MM.1S (cell line): ENCODE measurements at regions not wholly inside any gene's neighbourhood (a gene's known extent, or its start where the extent isn't known, plus 50 kb on each side); places are given as distances from the start of the nearest gene placed in this dataset.

Source experiments
- DNase-seq: peaks from one replicate; pipeline ENCODE4 v3.0.0-alpha.2; 2015
- H2AFZ ChIP-seq: fragments of 300-600 bp; sonication (generic); 2 replicates; pipeline ENCODE4 v1.6.0; 2016; ENCODE audit warnings: antibody characterized with exemption, low read length
- H3F3A ChIP-seq: fragments of 300-600 bp; sonication (generic); 2 replicates; pipeline ENCODE4 v1.6.1; 2016; ENCODE audit warnings: mild to moderate bottlenecking, antibody characterized with exemption, low read length, moderate library complexity, mixed read lengths; ENCODE audit not compliant: insufficient read depth
- H3K27ac ChIP-seq: fragments of 300-600 bp; sonication (generic); 2 replicates; pipeline ENCODE4 v1.5.1; 2016; ENCODE audit warnings: mild to moderate bottlenecking, low read length
- H3K27me3 ChIP-seq: fragments of 300-600 bp; sonication (generic); replicated peaks from 2 replicates; pipeline ENCODE4 v1.6.0; 2016; ENCODE audit warnings: low read length; ENCODE audit not compliant: insufficient read depth
- H3K36me3 ChIP-seq: fragments of 300-600 bp; sonication (generic); replicated peaks from 2 replicates; pipeline ENCODE4 v1.6.1; 2016; ENCODE audit warnings: mild to moderate bottlenecking, low read length, mixed read lengths; ENCODE audit not compliant: insufficient read depth
- H3K4me1 ChIP-seq: fragments of 300-600 bp; sonication (generic); 2 replicates; pipeline ENCODE4 v1.6.1; 2016; ENCODE audit warnings: low read length, mixed read lengths
- H3K4me2 ChIP-seq: fragments of 300-600 bp; sonication (generic); 2 replicates; pipeline ENCODE4 v1.6.0; 2016; ENCODE audit warnings: low read depth, low read length
- H3K4me3 ChIP-seq: fragments of 300-600 bp; sonication (generic); 2 replicates; pipeline ENCODE4 v1.5.1; 2016; ENCODE audit warnings: low read length, mixed read lengths
- H3K79me2 ChIP-seq: fragments of 300-600 bp; sonication (generic); 2 replicates; pipeline ENCODE4 v1.6.1; 2016; ENCODE audit warnings: mixed run types, low read length, mixed read lengths
- H3K9ac ChIP-seq: fragments of 300-600 bp; sonication (generic); 2 replicates; pipeline ENCODE4 v1.6.1; 2016; ENCODE audit warnings: low read length, mixed read lengths
- H3K9me2 ChIP-seq: fragments of 300-600 bp; sonication (generic); replicated peaks from 2 replicates; pipeline ENCODE4 v1.6.1; 2016; ENCODE audit warnings: mild to moderate bottlenecking, low read length, mixed read lengths; ENCODE audit not compliant: insufficient read depth
- H3K9me3 ChIP-seq: fragments of 300-600 bp; sonication (generic); replicated peaks from 2 replicates; pipeline ENCODE4 v1.6.1; 2016; ENCODE audit warnings: mild to moderate bottlenecking, low read length, mixed read lengths; ENCODE audit not compliant: insufficient read depth
- H4K20me1 ChIP-seq: fragments of 300-600 bp; sonication (generic); 2 replicates; pipeline ENCODE4 v1.6.1; 2016; ENCODE audit warnings: mild to moderate bottlenecking, low read length, moderate library complexity, mixed read lengths; ENCODE audit not compliant: insufficient read depth
- EZH2 ChIP-seq: fragments of 300-600 bp; sonication (generic); optimal IDR thresholded peaks from 2 replicates; pipeline ENCODE3; 2017; ENCODE audit warnings: low read depth, mild to moderate bottlenecking, antibody characterized with exemption, low read length, mixed read lengths
- EZH2phosphoT487 ChIP-seq: fragments of 300-600 bp; sonication (generic); IDR thresholded peaks from 2 replicates; pipeline ENCODE4 v1.6.1; 2018; ENCODE audit warnings: antibody characterized with exemption, low read length
- TF ChIP-seq, protein P1 (sequence below): fragments of 300-600 bp; sonication (generic); IDR thresholded peaks from 2 replicates; pipeline ENCODE4 v1.5.1; 2016; ENCODE audit warnings: antibody characterized with exemption, low read length, mixed read lengths

DNA sequence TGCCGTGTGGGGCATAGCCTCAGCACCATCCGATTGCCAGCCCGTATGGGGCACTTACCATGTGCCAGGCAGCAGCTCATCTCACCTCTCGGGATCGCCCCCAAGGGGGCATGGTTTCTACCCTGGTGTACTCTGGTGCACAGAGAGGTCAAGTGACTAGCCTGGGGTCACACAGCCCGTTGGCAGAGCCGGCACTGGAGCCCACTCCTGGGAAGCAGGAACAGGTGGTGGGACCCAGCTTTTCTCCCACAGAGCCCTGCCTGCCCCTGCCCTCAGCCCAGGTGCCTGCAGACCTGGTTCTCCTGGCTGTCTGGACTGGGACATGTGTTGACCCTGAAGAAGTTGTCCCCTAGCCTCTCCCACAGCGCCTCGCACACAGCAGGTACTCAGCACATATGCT, 141.8 kb upstream of the CIBAR2 start:
- TF ChIP-seq, protein P1, sequence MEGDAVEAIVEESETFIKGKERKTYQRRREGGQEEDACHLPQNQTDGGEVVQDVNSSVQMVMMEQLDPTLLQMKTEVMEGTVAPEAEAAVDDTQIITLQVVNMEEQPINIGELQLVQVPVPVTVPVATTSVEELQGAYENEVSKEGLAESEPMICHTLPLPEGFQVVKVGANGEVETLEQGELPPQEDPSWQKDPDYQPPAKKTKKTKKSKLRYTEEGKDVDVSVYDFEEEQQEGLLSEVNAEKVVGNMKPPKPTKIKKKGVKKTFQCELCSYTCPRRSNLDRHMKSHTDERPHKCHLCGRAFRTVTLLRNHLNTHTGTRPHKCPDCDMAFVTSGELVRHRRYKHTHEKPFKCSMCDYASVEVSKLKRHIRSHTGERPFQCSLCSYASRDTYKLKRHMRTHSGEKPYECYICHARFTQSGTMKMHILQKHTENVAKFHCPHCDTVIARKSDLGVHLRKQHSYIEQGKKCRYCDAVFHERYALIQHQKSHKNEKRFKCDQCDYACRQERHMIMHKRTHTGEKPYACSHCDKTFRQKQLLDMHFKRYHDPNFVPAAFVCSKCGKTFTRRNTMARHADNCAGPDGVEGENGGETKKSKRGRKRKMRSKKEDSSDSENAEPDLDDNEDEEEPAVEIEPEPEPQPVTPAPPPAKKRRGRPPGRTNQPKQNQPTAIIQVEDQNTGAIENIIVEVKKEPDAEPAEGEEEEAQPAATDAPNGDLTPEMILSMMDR = no peak
- no peak for TF ChIP-seq EZH2
- no peak for TF ChIP-seq EZH2phosphoT487
- DNase-seq = no peak
- Histone ChIP-seq H4K20me1 (no peaks in the 10 kb centered on the region), H3K27me3 (peaks cover 53% of the 10 kb centered on the region), H3K9me3 (no peaks in the 10 kb centered on the region), H2AFZ (no peak overlapping the region), H3K36me3 (no peaks in the 10 kb centered on the region), H3K4me3 (no peak overlapping the region), H3F3A (no peaks in the 10 kb centered on the region), H3K9ac (no peak overlapping the region), H3K27ac (no peak overlapping the region), H3K4me1 (no peaks in the 10 kb centered on the region), H3K79me2 (no peaks in the 10 kb centered on the region), H3K4me2 (no peak overlapping the region), H3K9me2 (no peaks in the 10 kb centered on the region)

DNA sequence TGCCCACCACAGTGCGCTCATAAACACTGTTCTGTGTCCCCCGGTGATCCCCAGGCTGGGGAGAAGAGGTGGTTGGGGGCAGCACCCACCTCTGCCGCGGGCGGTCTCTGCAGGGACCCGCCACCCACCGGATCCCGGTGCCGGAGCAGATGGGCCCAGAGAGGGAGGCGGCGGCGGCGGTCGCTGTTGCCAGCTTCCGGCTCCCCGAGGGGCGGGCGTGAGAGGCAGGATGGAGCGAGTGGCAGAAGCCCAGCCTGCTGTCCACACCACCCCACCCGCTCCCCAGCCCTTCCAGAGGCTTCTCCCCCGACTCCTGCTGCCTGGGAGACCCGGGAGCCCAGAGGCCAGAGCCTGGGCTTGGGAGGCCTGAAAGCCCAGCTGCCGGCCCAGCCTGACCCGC, 142.6 kb upstream of the CIBAR2 start:
- no peak overlapping the region for H3K27ac ChIP-seq
- H3K9me2 ChIP-seq = no peaks in the 10 kb centered on the region
- no peaks in the 10 kb centered on the region for H3K36me3 ChIP-seq
- H3K9ac ChIP-seq = no peak overlapping the region
- no peak overlapping the region for H3K4me3 ChIP-seq
- TF ChIP-seq EZH2phosphoT487 (no peak), EZH2 (no peak)
- TF ChIP-seq, protein P1 = no peak
- DNase-seq = no peak
- no peak overlapping the region for H2AFZ ChIP-seq
- no peaks in the 10 kb centered on the region for H3K79me2 ChIP-seq
- no peaks in the 10 kb centered on the region for H3K4me1 ChIP-seq
- H4K20me1 ChIP-seq = no peaks in the 10 kb centered on the region
- no peaks in the 10 kb centered on the region for H3K9me3 ChIP-seq
- H3K27me3 ChIP-seq = peaks cover 45% of the 10 kb centered on the region
- no peaks in the 10 kb centered on the region for H3F3A ChIP-seq
- no peak overlapping the region for H3K4me2 ChIP-seq

DNA sequence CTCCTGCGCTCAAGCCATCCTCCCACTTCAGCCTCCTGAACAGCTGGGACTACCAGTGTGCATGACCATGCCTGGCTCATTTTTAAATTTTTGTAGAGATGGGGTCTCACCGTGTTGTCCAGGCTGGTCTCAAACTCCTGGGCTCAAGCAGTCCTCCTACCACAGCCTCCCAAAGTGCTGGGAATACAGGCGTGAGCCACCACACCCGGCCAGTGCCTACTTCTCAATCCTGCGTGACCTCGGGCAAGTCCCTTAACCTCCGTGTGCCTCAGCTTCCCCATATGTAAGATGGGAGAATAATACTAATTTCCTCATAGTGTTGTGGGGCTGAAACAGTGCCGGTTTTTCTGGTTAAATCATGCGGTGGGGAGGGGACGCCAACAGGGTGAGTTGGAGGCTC, 143.5 kb upstream of the CIBAR2 start:
- DNase-seq = no peak
- Histone ChIP-seq H3K4me2 (no peak overlapping the region), H3K36me3 (no peaks in the 10 kb centered on the region), H3K9me2 (no peaks in the 10 kb centered on the region), H3F3A (no peaks in the 10 kb centered on the region), H3K27me3 (peaks cover 41% of the 10 kb centered on the region), H3K9ac (no peak overlapping the region), H3K79me2 (no peaks in the 10 kb centered on the region), H2AFZ (no peak overlapping the region), H4K20me1 (no peaks in the 10 kb centered on the region), H3K4me3 (no peak overlapping the region), H3K27ac (no peak overlapping the region), H3K4me1 (no peaks in the 10 kb centered on the region), H3K9me3 (no peaks in the 10 kb centered on the region)
- no peak for TF ChIP-seq EZH2phosphoT487
- TF ChIP-seq, protein P1 = no peak
- TF ChIP-seq EZH2 = no peak
